COLO668 (cell line): ENCODE measurements at regions not wholly inside any gene's neighbourhood (a gene's known extent, or its start where the extent isn't known, plus 50 kb on each side); places are given as distances from the start of the nearest gene placed in this dataset.
"Not testable (repeated sequence)": the region's sequence is repeated elsewhere in the genome, so short reads cannot be mapped to it uniquely, and the experiment has no call there.

Experiments
- DNase-seq: peaks from one replicate; lab custom pipeline; 2025; ENCODE audit not compliant: unreplicated experiment; lab: John Stamatoyannopoulos, UW

DNA sequence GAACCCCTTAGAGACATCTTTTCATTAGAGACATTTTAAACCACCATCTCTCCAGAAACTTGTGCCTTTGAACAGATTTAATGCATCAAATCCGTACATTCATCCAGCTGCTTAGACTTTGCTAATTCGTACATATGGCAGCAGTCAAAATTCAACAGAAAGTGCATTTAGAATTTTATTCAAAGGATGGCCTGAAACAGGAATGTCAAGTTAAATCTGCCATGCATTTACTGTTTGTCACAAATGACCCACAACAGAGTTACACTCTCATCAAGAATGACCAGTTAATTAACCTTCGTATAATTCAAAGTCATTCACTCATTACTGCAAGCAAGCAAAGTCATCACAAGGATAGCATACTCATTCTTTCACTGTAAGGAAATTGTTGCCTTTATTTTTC, 284.3 kb downstream of the SLC7A11 start:
- no peak for DNase-seq

DNA sequence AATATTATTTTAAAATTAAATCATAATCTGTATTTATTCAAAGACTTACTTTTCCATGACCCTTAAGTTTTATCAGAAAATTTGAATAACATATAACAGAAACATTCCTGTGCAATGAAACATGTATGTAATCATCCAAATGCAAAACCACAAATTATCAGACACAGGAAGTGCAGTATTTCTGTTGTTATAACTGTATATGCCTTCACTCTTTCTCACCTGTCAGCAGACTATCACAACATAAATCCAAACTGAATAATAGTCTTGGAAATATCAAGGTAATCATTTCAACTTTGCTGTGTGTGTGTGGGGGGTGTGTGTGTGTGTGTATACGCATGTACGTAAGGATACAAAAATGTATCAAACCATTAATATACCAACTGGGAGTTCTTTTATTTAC, 285.9 kb downstream of the SLC7A11 start:
- DNase-seq, result no peak

- no peak for DNase-seq
These were observed 286.6 kb downstream of the SLC7A11 start for GRCh38 chr4:137955595-137955994.

- no peak for DNase-seq
These were observed 290.0 kb downstream of the SLC7A11 start for GRCh38 chr4:137952116-137952515.

- DNase-seq, result no peak
These were observed 291.9 kb downstream of the SLC7A11 start for GRCh38 chr4:137950286-137950685.

- no peak for DNase-seq
These were observed 292.4 kb downstream of the SLC7A11 start for GRCh38 chr4:137949746-137950145.

GRCh38 chr4:137946453-137947174, 295.5 kb downstream of the SLC7A11 start:
- DNase-seq, result no peak

- not testable (repeated sequence) for DNase-seq
These were observed 299.3 kb downstream of the SLC7A11 start for GRCh38 chr4:137942815-137943214.

DNA sequence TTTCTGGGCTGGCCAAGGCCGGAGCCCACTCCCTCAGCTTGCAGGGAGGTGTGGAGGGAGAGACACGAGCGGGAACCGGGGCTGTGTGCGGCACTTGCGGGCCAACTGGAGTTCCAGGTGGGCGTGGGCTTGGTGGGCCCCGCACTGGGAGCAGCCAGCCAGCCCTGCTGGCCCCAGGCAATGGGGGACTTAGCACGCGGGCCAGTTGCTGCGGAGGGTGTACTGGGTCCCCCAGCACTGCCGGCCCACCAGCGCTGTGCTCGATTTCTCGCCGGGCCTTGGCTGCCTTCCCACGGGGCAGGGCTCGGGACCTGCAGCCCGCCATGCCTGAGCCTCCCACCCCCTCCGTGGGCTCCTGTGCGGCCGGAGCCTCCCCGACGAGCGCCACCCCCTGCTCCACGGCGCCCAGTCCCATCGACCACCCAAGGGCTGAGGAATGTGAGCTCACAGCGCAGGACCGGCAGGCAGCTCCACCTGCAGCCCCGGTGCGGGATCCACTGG, 300.1 kb downstream of the SLC7A11 start:
- DNase-seq, result not testable (repeated sequence)

DNA sequence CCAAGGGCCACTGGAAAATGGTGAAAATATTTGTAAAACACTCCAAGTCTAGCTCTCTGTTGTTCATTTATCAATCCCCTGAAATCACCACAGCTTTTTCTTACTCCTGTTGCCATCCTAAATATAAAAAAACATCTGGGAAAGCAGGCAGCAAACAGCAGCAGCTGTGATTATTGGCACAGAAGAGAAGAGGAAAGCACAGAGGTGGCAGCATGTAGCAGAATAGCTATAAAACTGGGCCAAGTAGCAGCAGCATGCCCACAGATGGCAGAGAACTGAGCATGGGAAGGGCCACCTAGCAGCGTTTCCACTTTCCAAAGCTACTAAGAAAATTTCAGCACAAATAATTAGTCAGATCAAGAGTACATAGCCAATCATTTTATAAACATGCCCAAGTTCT, 307.2 kb downstream of the SLC7A11 start:
- DNase-seq, result no peak

- DNase-seq, result no peak
These were observed 308.1 kb downstream of the SLC7A11 start for GRCh38 chr4:137934046-137934445.

DNA sequence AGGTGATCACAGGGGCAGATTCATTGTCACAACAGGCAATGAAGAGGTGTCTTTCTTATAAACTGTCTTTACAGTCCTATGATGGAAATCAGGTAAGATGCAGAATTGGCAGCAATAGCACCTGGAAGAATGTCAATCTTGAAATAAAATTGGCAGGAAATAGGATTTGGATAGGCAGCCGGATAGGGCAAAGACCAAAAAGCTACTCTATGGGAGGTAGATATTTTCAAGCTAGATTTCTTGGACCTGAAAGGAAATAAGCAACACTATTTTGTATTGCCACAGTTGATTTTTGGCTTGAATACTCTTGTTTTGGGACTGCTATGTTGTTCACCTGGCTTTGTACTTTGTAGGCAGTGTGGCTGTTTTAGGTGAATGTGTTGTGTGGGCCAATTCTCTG, 314.2 kb downstream of the SLC7A11 start:
- DNase-seq, result no peak

- no peak for DNase-seq
These were observed 318.7 kb downstream of the SLC7A11 start for GRCh38 chr4:137923494-137923893.

DNA sequence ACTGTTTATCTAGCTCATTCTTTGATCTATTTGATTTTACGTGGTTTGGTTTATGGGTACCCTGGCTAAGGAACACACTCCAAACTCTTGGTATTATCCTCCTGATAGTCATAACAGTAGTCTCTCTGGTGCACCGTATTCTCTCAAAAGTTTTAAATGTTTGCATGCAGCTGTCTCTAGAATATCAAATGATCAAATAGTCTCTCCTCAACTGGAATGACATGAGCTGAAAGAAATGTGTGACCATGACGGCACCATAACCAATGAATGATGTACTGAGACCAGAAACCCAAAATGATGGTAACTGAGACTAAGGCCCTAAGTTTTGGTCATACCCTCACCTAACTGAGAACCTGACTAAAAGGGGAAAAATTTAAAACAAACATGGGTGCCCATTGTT, 319.4 kb downstream of the SLC7A11 start:
- no peak for DNase-seq

- peak; percentile 89 for DNase-seq
These were observed 332.4 kb downstream of the SLC7A11 start for GRCh38 chr4:137909529-137910309.

GRCh38 chr4:137905930-137906329, 336.2 kb downstream of the SLC7A11 start:
- DNase-seq, result no peak

- DNase-seq, result no peak
These were observed 341.0 kb downstream of the SLC7A11 start for GRCh38 chr4:137901114-137901513.

DNA sequence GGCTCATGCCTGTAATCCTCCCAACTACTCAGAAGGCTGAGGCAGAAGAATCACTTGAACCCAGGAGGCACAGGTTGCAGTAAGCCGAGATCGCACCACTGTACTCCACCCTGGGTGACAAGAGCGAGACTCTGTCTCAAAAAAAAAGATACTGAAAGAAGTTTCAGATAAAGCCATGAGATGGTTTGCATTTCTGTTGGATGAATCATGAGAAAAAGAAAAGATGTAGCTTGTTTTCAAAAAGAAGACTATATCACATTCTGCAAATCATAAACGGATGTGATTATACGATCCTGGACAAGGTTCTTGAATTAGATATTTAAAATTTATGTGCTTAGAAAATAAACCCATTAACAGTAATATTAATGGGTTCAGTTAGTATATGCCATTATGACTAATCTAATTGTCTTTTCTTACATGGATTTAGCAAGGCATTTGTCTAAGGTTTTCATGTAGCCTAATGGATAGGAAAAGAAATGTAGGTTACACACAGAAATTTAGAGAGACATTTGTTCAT, 345.9 kb downstream of the SLC7A11 start:
- DNase-seq, result no peak

GRCh38 chr4:137895515-137895914, 346.6 kb downstream of the SLC7A11 start:
- not testable (repeated sequence) for DNase-seq

GRCh38 chr4:137892134-137892533, 350.0 kb downstream of the SLC7A11 start:
- no peak for DNase-seq

DNA sequence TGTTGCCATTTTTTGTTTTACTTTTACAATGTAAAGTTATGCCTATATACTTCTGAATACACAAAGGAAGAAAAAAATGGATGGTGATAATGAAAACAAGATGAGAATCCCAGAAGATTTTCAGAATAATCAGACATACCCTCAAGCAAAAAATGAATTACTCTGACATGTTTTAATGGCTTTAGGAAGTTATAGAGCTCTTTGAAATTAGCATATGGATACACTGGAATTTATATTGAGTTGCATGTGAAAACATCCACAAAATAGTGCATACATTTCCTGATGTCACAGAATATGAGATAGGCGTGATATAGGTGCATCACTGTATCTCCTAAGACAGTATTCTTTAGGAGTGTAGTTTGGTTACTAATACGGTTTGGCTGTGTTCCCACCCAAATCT, 351.3 kb downstream of the SLC7A11 start:
- DNase-seq, result no peak

- no peak for DNase-seq
These were observed 349.3 kb upstream of the PCDH18 start for GRCh38 chr4:137881641-137882040.
